ENCODE measurements at regions not wholly inside any gene's neighbourhood (a gene's known extent, or its start where the extent isn't known, plus 50 kb on each side); places are given as distances from the start of the nearest gene placed in this dataset.

DNA sequence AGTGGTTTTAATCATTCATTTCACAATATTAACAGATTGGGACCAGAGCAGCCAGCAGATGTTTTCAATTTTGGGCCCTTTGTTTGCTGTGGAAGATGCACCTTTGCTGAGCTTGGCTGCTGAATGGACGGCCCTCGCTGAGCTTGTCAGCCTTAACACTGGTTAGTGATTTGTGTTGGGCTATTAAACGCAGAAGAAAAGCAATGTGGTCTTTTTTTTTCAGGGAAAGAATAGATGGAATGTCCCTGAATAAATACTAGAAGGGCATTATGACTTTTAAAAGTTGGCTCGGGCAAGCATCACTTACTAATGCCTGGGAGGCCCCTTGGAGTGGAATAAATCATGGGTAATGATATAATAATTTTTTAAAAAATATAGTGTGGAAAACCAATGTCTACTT, 297.0 kb downstream of the MAP2K6 start:
- no peak for DNase-seq (ENCODE audit: low spot score)
- no peak for ATAC-seq (ENCODE audit: insufficient number of reproducible peaks, low FRiP score, low read depth)
- Histone ChIP-seq H3K27ac (no peak overlapping the region), H3K4me1 (ENCODE audit: control insufficient read depth in 1 of 2, low read depth in 2 of 2) (no peaks in the 10 kb centered on the region), H3K36me3 (no peaks in the 10 kb centered on the region), H3K27me3 (replicated peaks; ENCODE audit: insufficient read depth) (no peaks in the 10 kb centered on the region), H3K4me3 (no peak overlapping the region), H3K9me3 (no peaks in the 10 kb centered on the region)
- TF ChIP-seq, protein P1, sequence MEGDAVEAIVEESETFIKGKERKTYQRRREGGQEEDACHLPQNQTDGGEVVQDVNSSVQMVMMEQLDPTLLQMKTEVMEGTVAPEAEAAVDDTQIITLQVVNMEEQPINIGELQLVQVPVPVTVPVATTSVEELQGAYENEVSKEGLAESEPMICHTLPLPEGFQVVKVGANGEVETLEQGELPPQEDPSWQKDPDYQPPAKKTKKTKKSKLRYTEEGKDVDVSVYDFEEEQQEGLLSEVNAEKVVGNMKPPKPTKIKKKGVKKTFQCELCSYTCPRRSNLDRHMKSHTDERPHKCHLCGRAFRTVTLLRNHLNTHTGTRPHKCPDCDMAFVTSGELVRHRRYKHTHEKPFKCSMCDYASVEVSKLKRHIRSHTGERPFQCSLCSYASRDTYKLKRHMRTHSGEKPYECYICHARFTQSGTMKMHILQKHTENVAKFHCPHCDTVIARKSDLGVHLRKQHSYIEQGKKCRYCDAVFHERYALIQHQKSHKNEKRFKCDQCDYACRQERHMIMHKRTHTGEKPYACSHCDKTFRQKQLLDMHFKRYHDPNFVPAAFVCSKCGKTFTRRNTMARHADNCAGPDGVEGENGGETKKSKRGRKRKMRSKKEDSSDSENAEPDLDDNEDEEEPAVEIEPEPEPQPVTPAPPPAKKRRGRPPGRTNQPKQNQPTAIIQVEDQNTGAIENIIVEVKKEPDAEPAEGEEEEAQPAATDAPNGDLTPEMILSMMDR (IDR thresholded peaks at IDR 0.05), result no peak

DNA sequence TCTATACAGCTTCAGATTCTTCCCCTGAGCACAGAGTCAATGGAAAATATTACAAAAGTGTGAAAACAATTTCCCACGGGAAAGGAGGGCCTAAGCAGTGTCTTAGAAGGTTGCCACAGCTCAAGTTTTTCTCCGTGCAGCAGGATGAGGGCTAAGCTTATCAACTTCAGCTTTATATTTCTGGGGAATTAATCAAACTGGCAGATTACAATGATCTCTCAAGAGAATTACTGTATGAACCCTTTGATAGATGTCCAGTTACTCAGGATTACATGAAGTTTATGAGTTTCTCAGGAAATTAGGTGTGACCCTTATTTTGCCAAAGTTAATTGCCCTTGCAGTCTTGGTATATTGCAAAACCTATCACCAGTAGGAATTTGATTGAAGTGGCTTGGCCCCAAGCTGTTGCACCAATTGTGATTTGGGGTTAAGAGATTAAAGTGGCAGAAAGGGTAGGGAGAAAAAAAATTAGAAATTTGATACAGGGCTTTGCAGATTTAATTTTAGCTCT, 298.4 kb downstream of the MAP2K6 start:
- peaks cover 0 to 7% of the 10 kb centered on the region in 2 donors for H3K4me1 ChIP-seq (ENCODE audit: control insufficient read depth in 1 of 2, low read depth in 2 of 2)
- ATAC-seq (ENCODE audit: insufficient number of reproducible peaks, low FRiP score, low read depth) (no peak), DNase-seq (ENCODE audit: low spot score) (no peak)
- no peak overlapping the region for H3K27ac ChIP-seq
- H3K4me3 ChIP-seq, result no peak overlapping the region
- no peaks in the 10 kb centered on the region for H3K27me3 ChIP-seq (replicated peaks; ENCODE audit: insufficient read depth)
- no peaks in the 10 kb centered on the region for H3K36me3 ChIP-seq
- TF ChIP-seq, protein P1 (IDR thresholded peaks at IDR 0.05), result no peak
- H3K9me3 ChIP-seq, result no peaks in the 10 kb centered on the region

DNA sequence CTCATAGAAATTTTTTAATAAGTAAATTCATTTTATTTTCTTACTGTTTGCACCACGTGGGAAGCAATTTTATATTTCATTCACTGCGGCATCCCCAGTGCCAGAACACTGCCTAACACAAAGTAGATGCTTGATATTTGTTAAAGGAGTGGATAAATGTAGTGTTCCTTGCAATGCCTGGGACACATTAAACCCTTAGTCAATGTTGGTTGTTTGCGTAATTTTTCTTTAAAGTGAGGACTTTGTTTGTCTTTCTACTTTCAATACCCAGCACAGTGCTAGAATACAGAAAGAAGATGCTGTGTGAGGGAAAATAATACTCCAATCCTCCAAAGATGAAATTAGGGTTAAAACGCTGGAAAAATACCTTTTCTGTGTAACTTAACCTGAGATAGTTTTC, 299.3 kb downstream of the MAP2K6 start:
- DNase-seq (ENCODE audit: low spot score) (no peak), ATAC-seq (ENCODE audit: insufficient number of reproducible peaks, low FRiP score, low read depth) (no peak)
- Histone ChIP-seq H3K9me3 (no peaks in the 10 kb centered on the region), H3K36me3 (no peaks in the 10 kb centered on the region), H3K4me3 (no peak overlapping the region), H3K27me3 (replicated peaks; ENCODE audit: insufficient read depth) (no peaks in the 10 kb centered on the region), H3K4me1 (ENCODE audit: control insufficient read depth in 1 of 2, low read depth in 2 of 2) (peaks cover 0 to 7% of the 10 kb centered on the region in 2 donors), H3K27ac (no peak overlapping the region)
- TF ChIP-seq, protein P1 (IDR thresholded peaks at IDR 0.05), result no peak

DNA sequence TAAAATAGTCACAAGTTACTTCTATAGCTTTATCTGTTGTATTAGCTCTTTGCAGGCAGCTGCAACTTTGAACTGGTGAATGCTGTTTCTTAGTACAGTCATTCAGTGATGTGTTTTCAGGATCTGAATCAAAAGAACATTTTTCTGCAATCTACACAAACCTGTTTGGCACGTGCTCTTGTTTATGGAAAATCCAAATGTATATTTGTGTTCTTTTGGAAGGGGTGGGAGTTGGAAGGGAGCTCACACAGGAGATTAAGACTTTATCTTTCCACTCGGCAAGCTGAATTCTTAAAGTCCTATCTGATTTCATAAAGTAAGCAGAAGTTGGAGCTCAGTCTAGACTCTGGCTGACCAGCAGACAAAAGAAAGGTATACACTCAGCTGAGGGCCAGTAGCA, 300.2 kb downstream of the MAP2K6 start:
- Histone ChIP-seq H3K4me3 (no peak overlapping the region), H3K36me3 (no peaks in the 10 kb centered on the region), H3K4me1 (ENCODE audit: control insufficient read depth in 1 of 2, low read depth in 2 of 2) (peaks cover 0 to 7% of the 10 kb centered on the region in 2 donors), H3K27ac (no peak overlapping the region), H3K27me3 (replicated peaks; ENCODE audit: insufficient read depth) (no peaks in the 10 kb centered on the region), H3K9me3 (no peaks in the 10 kb centered on the region)
- ATAC-seq (ENCODE audit: insufficient number of reproducible peaks, low FRiP score, low read depth), result no peak
- no peak for DNase-seq (ENCODE audit: low spot score)
- TF ChIP-seq, protein P1 (IDR thresholded peaks at IDR 0.05), result no peak

DNA sequence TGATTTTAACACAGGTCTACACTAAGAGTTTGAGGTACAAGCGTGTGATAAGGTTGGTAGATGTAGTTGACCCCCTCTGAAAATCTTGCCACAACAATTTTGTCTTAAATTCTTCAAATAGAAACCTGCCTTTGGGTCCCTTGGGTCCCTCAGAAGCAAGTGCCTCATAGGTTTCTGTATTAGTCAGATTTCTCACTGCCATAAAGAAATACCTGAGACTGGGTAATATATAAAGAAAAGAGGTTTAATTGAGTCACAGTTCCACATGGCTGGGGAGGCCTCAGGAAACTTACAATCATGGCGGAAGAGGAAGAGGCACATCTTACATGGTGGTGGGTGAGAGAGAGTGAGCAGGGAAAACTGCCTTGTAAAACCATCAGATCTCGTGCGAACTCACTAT, 301.2 kb downstream of the MAP2K6 start:
- DNase-seq (ENCODE audit: low spot score) (no peak), ATAC-seq (ENCODE audit: insufficient number of reproducible peaks, low FRiP score, low read depth) (no peak)
- Histone ChIP-seq H3K27me3 (replicated peaks; ENCODE audit: insufficient read depth) (no peaks in the 10 kb centered on the region), H3K4me3 (no peak overlapping the region), H3K4me1 (ENCODE audit: control insufficient read depth in 1 of 2, low read depth in 2 of 2) (peaks cover 0 to 7% of the 10 kb centered on the region in 2 donors), H3K27ac (no peak overlapping the region), H3K9me3 (no peaks in the 10 kb centered on the region), H3K36me3 (no peaks in the 10 kb centered on the region)
- TF ChIP-seq, protein P1 (IDR thresholded peaks at IDR 0.05), result no peak

All from thoracic aorta (tissue), 2 donors.